ENCODE measurements at regions not wholly inside any gene's neighbourhood (a gene's known extent, or its start where the extent isn't known, plus 50 kb on each side); places are given as distances from the start of the nearest gene placed in this dataset.

- no peak for DNase-seq (ENCODE audit: low read depth)
- no peak overlapping the region for H3K4me3 ChIP-seq (ENCODE audit: low read depth, low read length)
- no peak for TF ChIP-seq CTCF (IDR thresholded peaks at IDR 0.05; ENCODE audit: low read depth, low read length, missing control alignments)
Measured at GRCh38 chr1:5473268-5473667, 519.0 kb downstream of the NPHP4 start.

GRCh38 chr1:5466487-5466886 is 525.7 kb downstream of the NPHP4 start:
- no peak for DNase-seq (ENCODE audit: low read depth)
- no peak for TF ChIP-seq CTCF (IDR thresholded peaks at IDR 0.05; ENCODE audit: low read depth, low read length, missing control alignments)

GRCh38 chr1:5465281-5465711 is 526.9 kb downstream of the NPHP4 start:
- TF ChIP-seq CTCF (IDR thresholded peaks at IDR 0.05; ENCODE audit: low read depth, low read length, missing control alignments) = no peak
- no peak for DNase-seq (ENCODE audit: low read depth)
- H3K4me3 ChIP-seq (ENCODE audit: low read depth, low read length) = no peak overlapping the region

More at GRCh38 chr1:5466487-5466886, 525.7 kb downstream of the NPHP4 start:
- H3K4me3 ChIP-seq (ENCODE audit: low read depth, low read length) = no peak overlapping the region

- no peak for DNase-seq (ENCODE audit: low read depth)
- TF ChIP-seq CTCF (IDR thresholded peaks at IDR 0.05; ENCODE audit: low read depth, low read length, missing control alignments) = no peak
- H3K4me3 ChIP-seq (ENCODE audit: low read depth, low read length) = no peak overlapping the region
Measured at GRCh38 chr1:5464366-5464765, 527.9 kb downstream of the NPHP4 start.

- TF ChIP-seq CTCF (IDR thresholded peaks at IDR 0.05; ENCODE audit: low read depth, low read length, missing control alignments) = no peak
- no peak for DNase-seq (ENCODE audit: low read depth)
- H3K4me3 ChIP-seq (ENCODE audit: low read depth, low read length) = no peak overlapping the region
Measured at GRCh38 chr1:5460974-5461373, 531.3 kb downstream of the NPHP4 start.

GRCh38 chr1:5459839-5460610 is 532.2 kb downstream of the NPHP4 start:
- no peak overlapping the region for H3K4me3 ChIP-seq (ENCODE audit: low read depth, low read length)
- TF ChIP-seq CTCF (IDR thresholded peaks at IDR 0.05; ENCODE audit: low read depth, low read length, missing control alignments) = no peak
- DNase-seq (ENCODE audit: low read depth) = no peak

- DNase-seq (ENCODE audit: low read depth) = no peak
- H3K4me3 ChIP-seq (ENCODE audit: low read depth, low read length) = no peak overlapping the region
- no peak for TF ChIP-seq CTCF (IDR thresholded peaks at IDR 0.05; ENCODE audit: low read depth, low read length, missing control alignments)
Measured at GRCh38 chr1:5458248-5458647, 534.0 kb downstream of the NPHP4 start.

Measured in GM12864 (cell line).